ENCODE measurements at regions not wholly inside any gene's neighbourhood (a gene's known extent, or its start where the extent isn't known, plus 50 kb on each side); places are given as distances from the start of the nearest gene placed in this dataset.
"Not testable (repeated sequence)": the region's sequence is repeated elsewhere in the genome, so short reads cannot be mapped to it uniquely, and the experiment has no call there.

GRCh38 chr20:56890011-56890410 lies 260.9 kb downstream of the TFAP2C start:
- no peak for FAIRE-seq

GRCh38 chr20:56893226-56893917 lies 264.3 kb downstream of the TFAP2C start:
- no peak for FAIRE-seq

DNA sequence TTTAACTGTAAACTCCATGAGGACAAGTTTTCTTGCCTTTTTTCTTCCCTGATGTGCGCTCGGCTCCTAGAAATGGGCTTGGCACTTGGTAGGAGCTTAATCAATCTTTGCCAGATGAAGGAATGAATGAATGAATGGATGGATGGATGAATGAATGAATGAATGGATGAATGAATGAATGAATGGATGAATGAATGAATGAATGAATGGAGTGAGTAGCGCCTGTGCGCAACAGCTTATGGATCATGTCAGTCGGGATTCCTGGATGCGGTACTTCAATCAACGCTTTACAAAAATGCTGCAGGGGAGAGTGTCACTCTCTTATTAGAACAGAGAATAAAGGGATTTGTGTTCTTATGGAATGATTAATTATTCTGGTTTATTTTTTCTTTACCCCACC lies 267.3 kb downstream of the TFAP2C start:
- FAIRE-seq, result no peak

DNA sequence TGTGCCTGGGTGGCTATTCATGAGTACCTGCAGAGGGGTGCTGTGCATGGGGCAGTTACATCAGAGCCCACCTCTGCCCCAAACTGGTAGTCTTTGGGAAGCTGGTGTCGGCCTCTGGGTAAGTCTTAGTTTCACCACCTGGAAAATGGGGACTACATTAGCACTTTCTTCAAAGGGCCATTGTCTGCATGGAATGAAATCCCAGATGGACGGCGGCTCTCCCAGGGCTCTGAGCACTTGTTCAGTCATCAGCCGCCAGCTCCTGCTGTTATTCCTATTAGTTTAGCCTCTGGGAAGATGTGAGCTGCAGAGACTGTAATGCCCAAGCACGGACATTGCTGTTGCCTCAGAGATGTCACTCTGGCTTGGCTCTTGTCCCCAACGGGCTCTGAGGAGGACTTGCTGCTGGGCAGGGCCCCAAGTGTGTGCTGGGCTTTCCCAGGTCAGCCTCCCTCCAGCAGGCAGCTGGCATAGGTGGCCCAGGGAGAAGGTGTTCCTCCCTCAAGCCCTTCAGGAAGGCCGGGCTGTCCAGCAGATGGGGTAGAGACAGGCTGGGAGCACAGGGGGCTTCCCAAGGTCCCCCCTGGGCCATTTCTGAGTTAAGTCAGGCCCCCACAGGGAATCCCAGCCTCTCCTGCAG lies 268.3 kb downstream of the TFAP2C start:
- no peak for FAIRE-seq

- FAIRE-seq, result no peak
These were observed 268.8 kb downstream of the TFAP2C start for GRCh38 chr20:56897958-56898349.

- no peak for FAIRE-seq
These were observed 270.4 kb downstream of the TFAP2C start for GRCh38 chr20:56899506-56899905.

- FAIRE-seq, result no peak
These were observed 271.1 kb downstream of the TFAP2C start for GRCh38 chr20:56900252-56900651.

- FAIRE-seq, result no peak
These were observed 274.3 kb downstream of the TFAP2C start for GRCh38 chr20:56903421-56903820.

- FAIRE-seq, result no peak
These were observed 274.8 kb downstream of the TFAP2C start for GRCh38 chr20:56903858-56904257.

DNA sequence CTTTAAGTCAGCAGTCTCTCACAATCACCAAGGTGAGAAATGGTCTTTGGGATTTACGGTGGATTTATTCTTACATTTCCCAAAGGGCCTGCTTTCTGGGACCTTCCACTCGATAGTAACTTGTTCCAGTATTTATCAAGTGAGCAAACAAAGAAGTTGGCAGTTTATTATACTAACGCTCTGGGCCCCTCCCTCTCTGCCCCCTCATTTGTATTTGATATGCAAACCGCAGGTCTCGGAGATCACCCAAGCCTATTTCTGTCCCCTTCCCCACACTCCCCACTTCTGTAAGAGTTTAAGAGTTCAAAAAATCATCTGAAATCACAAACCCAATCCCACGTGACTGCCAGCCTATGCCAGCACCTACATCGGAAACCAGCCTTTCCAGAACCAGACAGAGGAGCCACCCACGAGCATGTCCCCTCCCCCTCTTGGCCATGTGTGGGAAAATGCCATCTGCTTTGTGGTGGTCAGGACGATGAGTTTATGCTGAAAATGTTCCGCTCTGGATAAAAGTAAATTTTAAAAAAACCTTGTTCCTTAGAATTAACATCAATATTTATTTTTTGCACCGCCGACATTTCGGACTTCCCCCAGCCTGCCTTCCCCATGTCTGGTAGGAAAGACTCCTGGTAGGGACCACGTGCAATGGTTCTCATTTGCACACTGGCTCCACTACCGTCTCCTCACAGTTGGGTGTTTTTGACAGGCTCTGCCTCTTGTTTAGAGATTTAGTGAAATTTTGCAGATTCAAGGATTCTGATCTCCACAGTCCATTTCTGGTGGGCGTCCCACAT lies 281.0 kb downstream of the TFAP2C start:
- no peak for FAIRE-seq

DNA sequence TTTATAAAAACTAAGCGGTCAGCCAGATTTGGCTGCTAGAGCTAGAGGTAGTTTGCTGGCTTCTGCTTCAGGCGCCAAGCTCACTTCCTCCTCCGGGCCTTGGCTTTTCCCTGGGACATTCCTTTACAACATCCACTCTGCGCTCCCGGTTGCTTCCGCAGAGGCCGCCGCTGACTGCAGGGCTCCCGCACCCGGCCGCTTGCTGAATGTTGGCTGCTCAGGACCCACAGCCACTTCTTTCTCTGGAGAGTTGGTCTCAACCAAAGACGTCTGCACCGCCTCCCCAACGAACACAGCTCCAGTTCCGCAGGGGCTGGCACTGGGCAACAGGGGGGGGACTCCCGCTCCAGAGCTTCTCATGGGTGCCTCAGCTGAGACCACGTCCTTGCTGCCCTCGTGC lies 282.8 kb downstream of the TFAP2C start:
- FAIRE-seq, result no peak

GRCh38 chr20:56914532-56914931 lies 285.4 kb downstream of the TFAP2C start:
- no peak for FAIRE-seq

- FAIRE-seq, result no peak
These were observed 287.2 kb downstream of the TFAP2C start for GRCh38 chr20:56916345-56916622.

- FAIRE-seq, result not testable (repeated sequence)
These were observed 290.9 kb downstream of the TFAP2C start for GRCh38 chr20:56920041-56920440.

DNA sequence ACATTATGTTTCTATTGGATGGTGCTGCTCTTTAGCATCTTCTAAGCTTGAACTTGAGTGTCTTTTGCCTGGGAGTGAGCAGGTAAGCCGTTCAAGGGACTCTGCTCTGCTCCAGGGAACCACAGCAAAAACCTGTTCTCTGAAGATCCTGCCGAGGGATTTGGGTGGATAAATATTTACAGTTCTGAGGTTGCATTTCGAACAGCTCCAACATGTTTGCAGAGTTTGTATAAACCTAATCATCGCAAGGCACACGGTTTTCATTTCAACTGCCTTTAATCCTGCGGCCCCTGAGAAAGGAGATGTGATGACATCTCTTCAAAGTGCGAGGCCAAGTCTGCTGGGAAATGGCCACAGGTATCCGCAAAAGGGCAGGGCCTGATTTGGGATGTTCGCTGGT lies 293.4 kb downstream of the TFAP2C start:
- no peak for FAIRE-seq

DNA sequence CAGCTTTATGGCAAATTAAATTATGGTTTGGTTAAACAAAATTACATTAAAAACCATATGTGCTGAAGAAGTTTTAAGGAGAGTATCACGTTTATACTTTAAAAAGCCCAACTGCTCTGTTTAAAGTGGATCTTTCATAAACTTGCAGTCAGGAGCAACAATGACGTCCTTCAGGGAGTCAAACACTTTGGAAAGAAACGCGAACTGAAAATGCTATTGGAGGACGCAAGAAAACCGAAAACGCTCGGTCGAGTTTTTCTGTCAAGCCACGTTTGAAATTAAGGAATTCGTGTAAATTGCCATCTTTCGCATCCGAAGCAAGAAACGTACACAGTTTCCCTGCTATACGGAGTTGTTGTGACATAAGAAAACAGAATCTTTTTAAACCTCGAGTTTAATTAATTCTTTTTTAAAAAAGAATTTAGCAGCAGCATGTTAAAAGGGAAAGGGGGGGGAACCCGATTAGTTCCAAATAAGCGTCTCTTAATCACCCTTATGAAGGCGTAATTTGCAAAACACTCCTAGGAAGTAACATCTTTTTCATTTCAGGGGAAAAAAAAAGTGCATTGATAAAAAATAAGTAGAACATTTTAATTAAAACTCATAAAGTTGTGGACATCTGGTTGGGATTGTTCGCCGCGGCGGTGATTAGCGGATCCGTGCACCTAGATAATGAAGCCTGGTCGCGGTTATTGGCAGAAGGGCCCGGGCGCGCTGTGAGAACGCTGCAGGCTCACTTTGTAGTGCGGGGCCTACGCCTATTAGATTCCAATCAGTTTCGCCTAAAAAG lies 295.4 kb downstream of the TFAP2C start:
- no peak for FAIRE-seq

- no peak for FAIRE-seq
These were observed 296.1 kb downstream of the TFAP2C start for GRCh38 chr20:56925082-56925830.

DNA sequence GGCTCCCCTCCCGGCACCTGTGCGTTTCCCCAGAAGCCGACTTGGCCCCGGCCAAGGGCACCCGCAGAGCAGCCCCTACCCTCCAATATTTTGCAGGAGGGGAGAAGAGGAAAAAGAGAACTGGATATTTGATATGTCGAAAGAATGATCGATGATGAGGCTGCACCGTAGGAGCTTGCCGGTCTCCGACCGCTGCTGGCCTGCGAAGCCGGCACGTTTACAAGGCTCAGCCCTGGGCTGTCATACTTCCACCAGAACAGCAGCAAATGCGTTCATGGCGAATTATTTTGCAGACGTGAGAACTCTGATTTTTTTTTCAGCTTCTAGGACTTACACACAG lies 296.7 kb downstream of the TFAP2C start:
- no peak for FAIRE-seq

DNA sequence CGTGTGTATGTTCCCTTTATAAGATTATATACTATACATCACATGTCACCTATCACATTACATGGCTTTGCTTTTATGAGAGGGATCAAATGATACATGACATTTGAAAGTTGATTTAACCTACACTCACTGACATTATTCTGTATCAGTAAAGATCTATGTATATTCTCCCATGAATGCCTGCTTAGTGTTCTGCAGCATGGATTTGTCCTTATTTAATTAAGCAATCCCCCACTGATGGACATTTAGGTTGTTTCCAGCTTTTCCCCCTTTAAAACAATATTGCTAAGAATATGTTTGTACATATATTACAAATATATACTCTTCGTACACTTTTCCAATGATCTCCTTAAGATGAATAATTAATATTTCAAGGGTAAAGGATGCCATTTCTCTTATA lies 297.4 kb downstream of the TFAP2C start:
- no peak for FAIRE-seq

DNA sequence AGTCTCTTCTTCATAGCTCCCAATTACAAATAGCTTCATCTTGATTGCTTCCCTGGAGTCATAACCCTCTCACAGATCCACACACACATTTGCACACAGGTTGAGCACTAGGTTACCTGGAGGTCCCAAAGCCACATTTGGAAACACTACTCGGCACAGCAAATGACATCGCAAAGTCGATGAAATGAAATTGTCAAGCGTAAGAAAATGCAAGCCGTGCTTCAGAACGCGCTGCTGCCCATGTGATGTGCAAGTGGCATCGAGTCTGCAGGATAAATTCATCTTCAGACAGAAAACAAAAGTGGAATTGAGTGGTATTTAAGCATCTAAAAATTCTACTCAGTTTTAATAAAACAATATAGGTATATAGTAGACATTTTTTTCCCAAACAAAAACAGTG lies 298.0 kb downstream of the TFAP2C start:
- no peak for FAIRE-seq

GRCh38 chr20:56928007-56928406 lies 298.9 kb downstream of the TFAP2C start:
- FAIRE-seq, result no peak

DNA sequence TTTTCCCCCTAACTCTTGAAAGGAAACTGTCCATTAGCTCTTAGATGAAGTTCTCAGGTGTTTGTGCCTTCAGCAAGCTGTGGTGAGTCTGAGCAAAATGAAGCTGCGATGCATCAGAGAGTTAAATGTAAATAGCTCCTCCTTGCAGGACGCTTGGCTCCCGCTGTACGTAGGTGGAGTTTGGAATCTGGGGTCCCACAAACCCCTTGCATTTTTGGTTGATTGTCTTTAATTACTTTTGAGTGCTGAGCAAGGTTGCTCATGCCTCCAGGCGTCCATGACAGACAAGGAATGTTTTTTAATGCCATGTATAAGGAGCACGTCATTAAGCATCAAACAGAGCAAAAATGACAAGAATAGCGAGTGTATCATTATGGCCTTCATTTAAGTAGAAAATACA lies 300.5 kb downstream of the TFAP2C start:
- FAIRE-seq, result no peak

- FAIRE-seq, result no peak
These were observed 301.8 kb downstream of the TFAP2C start for GRCh38 chr20:56930876-56931275.
